Naive B cell (primary cell): ENCODE measurements at regions not wholly inside any gene's neighbourhood (a gene's known extent, or its start where the extent isn't known, plus 50 kb on each side); places are given as distances from the start of the nearest gene placed in this dataset.
"Not testable (repeated sequence)": the region's sequence is repeated elsewhere in the genome, so short reads cannot be mapped to it uniquely, and the experiment has no call there.

Experiments
- ATAC-seq, 2 donors: fragments of 150-1000 bp; cut with Tn5 transposase; 2 replicates each; pipeline ENCODE4 v1.10.0; 2021; ENCODE audit warnings: low read depth in 2 of 2, mild to moderate bottlenecking in 2 of 2, moderate library complexity in 2 of 2
- DNase-seq: peaks from one replicate; pipeline ENCODE4 v3.0.0; 2022
- H3K27ac Mint-ChIP-seq, 6 donors: one replicate each; pipeline ENCODE4 v1.8.0; 2020 to 2022; ENCODE audit warnings: mild to moderate bottlenecking in 6 of 6, mixed read lengths in 6 of 6, moderate library complexity in 5 of 6, inconsistent platforms in 2 of 6
- H3K27me3 Mint-ChIP-seq, 3 donors: one replicate each; pipeline ENCODE4 v1.8.0; 2021 to 2022; ENCODE audit warnings: mixed read lengths in 3 of 3, mild to moderate bottlenecking in 1 of 3
- H3K36me3 Mint-ChIP-seq, 2 donors: one replicate each; pipeline ENCODE4 v1.8.0; 2020 to 2022; ENCODE audit warnings: mixed read lengths in 2 of 2, inconsistent platforms in 1 of 2, mild to moderate bottlenecking in 1 of 2
- H3K4me1 Mint-ChIP-seq, 3 donors: one replicate each; pipeline ENCODE4 v1.8.0; 2020 to 2022; ENCODE audit warnings: mixed read lengths in 3 of 3, inconsistent platforms in 1 of 3, mild to moderate bottlenecking in 1 of 3, moderate library complexity in 1 of 3
- H3K4me3 Mint-ChIP-seq, 8 donors: one replicate each; pipeline ENCODE4 v1.8.0; 2020 to 2022; ENCODE audit warnings: mild to moderate bottlenecking in 8 of 8, mixed read lengths in 8 of 8, moderate library complexity in 8 of 8, inconsistent platforms in 2 of 8
- H3K9me3 Mint-ChIP-seq, 7 donors: one replicate each; pipeline ENCODE4 v1.8.0; 2020 to 2022; ENCODE audit warnings: mixed read lengths in 7 of 7, mild to moderate bottlenecking in 5 of 7, inconsistent platforms in 2 of 7, moderate library complexity in 1 of 7

GRCh38 chr5:138640646-138641254 lies 65.5 kb upstream of the HSPA9 start:
- Mint-ChIP-seq H3K4me1 (peaks cover 0 to 4% (median 0%) of the 10 kb centered on the region in 3 donors), H3K27me3 (peaks cover 27 to 41% (median 38%) of the 10 kb centered on the region in 3 donors), H3K9me3 (peaks cover 0 to 3% (median 0%) of the 10 kb centered on the region in 7 donors), H3K4me3 (peak overlapping the region in 1 of 8 donors; percentile 63), H3K36me3 (no peaks in the 10 kb centered on the region), H3K27ac (peak overlapping the region in 1 of 6 donors; percentile 82)
- DNase-seq (no peak), ATAC-seq (no peak)

GRCh38 chr5:138640138-138640537 lies 64.9 kb upstream of the HSPA9 start:
- peaks cover 27 to 41% (median 39%) of the 10 kb centered on the region in 3 donors for H3K27me3 Mint-ChIP-seq
- H3K36me3 Mint-ChIP-seq: no peaks in the 10 kb centered on the region
- H3K4me3 Mint-ChIP-seq: no peak overlapping the region
- H3K27ac Mint-ChIP-seq: no peak overlapping the region
- DNase-seq: no peak
- peaks cover 0 to 4% (median 0%) of the 10 kb centered on the region in 3 donors for H3K4me1 Mint-ChIP-seq
- ATAC-seq: no peak
- H3K9me3 Mint-ChIP-seq: peaks cover 0 to 3% (median 0%) of the 10 kb centered on the region in 7 donors

- Mint-ChIP-seq H3K36me3 (no peaks in the 10 kb centered on the region), H3K9me3 (peaks cover 0 to 3% (median 0%) of the 10 kb centered on the region in 7 donors), H3K27ac (no peak overlapping the region), H3K4me3 (no peak overlapping the region), H3K4me1 (peaks cover 0 to 5% (median 0%) of the 10 kb centered on the region in 3 donors), H3K27me3 (peaks cover 35 to 47% (median 40%) of the 10 kb centered on the region in 3 donors)
- no peak for ATAC-seq
- no peak for DNase-seq
Measured at GRCh38 chr5:138639326-138639725, 64.1 kb upstream of the HSPA9 start.

- Mint-ChIP-seq H3K4me3 (no peak overlapping the region), H3K27me3 (peaks cover 46 to 61% (median 51%) of the 10 kb centered on the region in 3 donors), H3K36me3 (no peaks in the 10 kb centered on the region), H3K4me1 (peaks cover 6 to 13% (median 7%) of the 10 kb centered on the region in 3 donors), H3K27ac (no peak overlapping the region), H3K9me3 (peaks cover 0 to 3% (median 0%) of the 10 kb centered on the region in 7 donors)
- DNase-seq (no peak), ATAC-seq (no peak)
Measured at GRCh38 chr5:138637256-138637655, 62.1 kb upstream of the HSPA9 start.

GRCh38 chr5:138636398-138636944 lies 61.3 kb upstream of the HSPA9 start:
- H3K27me3 Mint-ChIP-seq: peaks cover 46 to 62% (median 51%) of the 10 kb centered on the region in 3 donors
- H3K27ac Mint-ChIP-seq: no peak overlapping the region
- DNase-seq (no peak), ATAC-seq (no peak)
- H3K36me3 Mint-ChIP-seq: no peaks in the 10 kb centered on the region
- peaks cover 6 to 9% (median 7%) of the 10 kb centered on the region in 3 donors for H3K4me1 Mint-ChIP-seq
- H3K9me3 Mint-ChIP-seq: peaks cover 0 to 3% (median 0%) of the 10 kb centered on the region in 7 donors
- no peak overlapping the region for H3K4me3 Mint-ChIP-seq

GRCh38 chr5:138635708-138636107 lies 60.5 kb upstream of the HSPA9 start:
- Mint-ChIP-seq H3K4me1 (peaks cover 6 to 9% (median 7%) of the 10 kb centered on the region in 3 donors), H3K9me3 (peaks cover 0 to 3% (median 0%) of the 10 kb centered on the region in 7 donors), H3K4me3 (no peak overlapping the region), H3K36me3 (no peaks in the 10 kb centered on the region), H3K27ac (no peak overlapping the region), H3K27me3 (peaks cover 39 to 57% (median 43%) of the 10 kb centered on the region in 3 donors)
- ATAC-seq (no peak), DNase-seq (no peak)

- no peak overlapping the region for H3K27ac Mint-ChIP-seq
- peaks cover 6 to 9% (median 7%) of the 10 kb centered on the region in 3 donors for H3K4me1 Mint-ChIP-seq
- H3K4me3 Mint-ChIP-seq: no peak overlapping the region
- peaks cover 34 to 53% (median 39%) of the 10 kb centered on the region in 3 donors for H3K27me3 Mint-ChIP-seq
- ATAC-seq (no peak), DNase-seq (no peak)
- peaks cover 0 to 3% (median 0%) of the 10 kb centered on the region in 7 donors for H3K9me3 Mint-ChIP-seq
- H3K36me3 Mint-ChIP-seq: no peaks in the 10 kb centered on the region
Measured at GRCh38 chr5:138635265-138635664, 60.1 kb upstream of the HSPA9 start.

- H3K9me3 Mint-ChIP-seq, H3K4me1 Mint-ChIP-seq, ATAC-seq, H3K4me3 Mint-ChIP-seq, DNase-seq, H3K36me3 Mint-ChIP-seq: not testable (repeated sequence)
- peaks cover 30 to 51% (median 36%) of the 10 kb centered on the region in 3 donors for H3K27me3 Mint-ChIP-seq
- H3K27ac Mint-ChIP-seq: peak overlapping the region in 1 of 6 donors; percentile 24
Measured at GRCh38 chr5:138634804-138635203, 59.6 kb upstream of the HSPA9 start.

- DNase-seq (no peak), ATAC-seq (no peak)
- H3K4me3 Mint-ChIP-seq: peak overlapping the region in 3 of 8 donors; percentile 18 to 25 (median 23)
- peaks cover 0 to 3% (median 0%) of the 10 kb centered on the region in 7 donors for H3K9me3 Mint-ChIP-seq
- H3K36me3 Mint-ChIP-seq: no peaks in the 10 kb centered on the region
- peak overlapping the region in 1 of 6 donors; percentile 56 for H3K27ac Mint-ChIP-seq
- H3K27me3 Mint-ChIP-seq: peaks cover 20 to 39% (median 27%) of the 10 kb centered on the region in 3 donors
- peaks cover 6 to 9% (median 7%) of the 10 kb centered on the region in 3 donors for H3K4me1 Mint-ChIP-seq
Measured at GRCh38 chr5:138632900-138633489, 57.8 kb upstream of the HSPA9 start.

- Mint-ChIP-seq H3K27ac (peak overlapping the region in 2 of 6 donors; percentile 20 to 71), H3K27me3 (peaks cover 19 to 34% (median 20%) of the 10 kb centered on the region in 3 donors), H3K4me1 (peaks cover 11 to 17% (median 14%) of the 10 kb centered on the region in 3 donors), H3K9me3 (no peaks in the 10 kb centered on the region), H3K4me3 (no peak overlapping the region), H3K36me3 (no peaks in the 10 kb centered on the region)
- ATAC-seq (no peak), DNase-seq (no peak)
Measured at GRCh38 chr5:138631096-138631928, 56.1 kb upstream of the HSPA9 start.

GRCh38 chr5:138629392-138629791 lies 54.2 kb upstream of the HSPA9 start:
- no peak overlapping the region for H3K27ac Mint-ChIP-seq
- H3K36me3 Mint-ChIP-seq: no peaks in the 10 kb centered on the region
- H3K4me1 Mint-ChIP-seq: peaks cover 9 to 21% (median 14%) of the 10 kb centered on the region in 3 donors
- peaks cover 12 to 33% (median 15%) of the 10 kb centered on the region in 3 donors for H3K27me3 Mint-ChIP-seq
- no peak overlapping the region for H3K4me3 Mint-ChIP-seq
- ATAC-seq: no peak
- no peaks in the 10 kb centered on the region for H3K9me3 Mint-ChIP-seq
- DNase-seq: no peak

- Mint-ChIP-seq H3K36me3 (no peaks in the 10 kb centered on the region), H3K4me1 (peaks cover 2 to 13% (median 8%) of the 10 kb centered on the region in 3 donors), H3K27me3 (peaks cover under 1 to 23% (median 11%) of the 10 kb centered on the region in 3 donors), H3K27ac (peak overlapping the region in 1 of 6 donors; percentile 26), H3K4me3 (no peak overlapping the region), H3K9me3 (no peaks in the 10 kb centered on the region)
- ATAC-seq: no peak
- DNase-seq: no peak
Measured at GRCh38 chr5:138626333-138626944, 51.2 kb upstream of the HSPA9 start.

- H3K4me1 Mint-ChIP-seq: peaks cover 2 to 13% (median 8%) of the 10 kb centered on the region in 3 donors
- no peaks in the 10 kb centered on the region for H3K36me3 Mint-ChIP-seq
- peaks cover 9 to 35% (median 22%) of the 10 kb centered on the region in 3 donors for H3K27me3 Mint-ChIP-seq
- no peak overlapping the region for H3K27ac Mint-ChIP-seq
- ATAC-seq (no peak), DNase-seq (no peak)
- H3K9me3 Mint-ChIP-seq: no peaks in the 10 kb centered on the region
- no peak overlapping the region for H3K4me3 Mint-ChIP-seq
Measured at GRCh38 chr5:138625134-138625533, 49.9 kb upstream of the HSPA9 start.
